BE2C (cell line): ENCODE measurements at regions not wholly inside any gene's neighbourhood (a gene's known extent, or its start where the extent isn't known, plus 50 kb on each side); places are given as distances from the start of the nearest gene placed in this dataset.

Experiments
- DNase-seq: peaks from one replicate; pipeline ENCODE4 v3.0.0-alpha.2; 2020
- H3K27me3 ChIP-seq: fragments of 250-450 bp; sonication (Bioruptor Pico); 2 replicates; pipeline ENCODE4 v1.5.1; 2020; ENCODE audit warnings: mild to moderate bottlenecking
- H3K36me3 ChIP-seq: fragments of 250-450 bp; sonication (Bioruptor Pico); 2 replicates; pipeline ENCODE4 v1.5.1; 2020; ENCODE audit warnings: mild to moderate bottlenecking
- H3K4me1 ChIP-seq: fragments of 250-450 bp; sonication (Bioruptor Pico); 2 replicates; pipeline ENCODE4 v1.5.1; 2020
- H3K4me3 ChIP-seq: 2 replicates; pipeline ENCODE4 v1.5.1; 2011; ENCODE audit warnings: low read depth, low read length
- H3K9me3 ChIP-seq: fragments of 250-450 bp; sonication (Bioruptor Pico); 2 replicates; pipeline ENCODE4 v1.5.1; 2020
- CTCF ChIP-seq: IDR thresholded peaks from 2 replicates; pipeline ENCODE4 v1.5.1; 2012; ENCODE audit warnings: mild to moderate bottlenecking, low read depth, low read length

DNA sequence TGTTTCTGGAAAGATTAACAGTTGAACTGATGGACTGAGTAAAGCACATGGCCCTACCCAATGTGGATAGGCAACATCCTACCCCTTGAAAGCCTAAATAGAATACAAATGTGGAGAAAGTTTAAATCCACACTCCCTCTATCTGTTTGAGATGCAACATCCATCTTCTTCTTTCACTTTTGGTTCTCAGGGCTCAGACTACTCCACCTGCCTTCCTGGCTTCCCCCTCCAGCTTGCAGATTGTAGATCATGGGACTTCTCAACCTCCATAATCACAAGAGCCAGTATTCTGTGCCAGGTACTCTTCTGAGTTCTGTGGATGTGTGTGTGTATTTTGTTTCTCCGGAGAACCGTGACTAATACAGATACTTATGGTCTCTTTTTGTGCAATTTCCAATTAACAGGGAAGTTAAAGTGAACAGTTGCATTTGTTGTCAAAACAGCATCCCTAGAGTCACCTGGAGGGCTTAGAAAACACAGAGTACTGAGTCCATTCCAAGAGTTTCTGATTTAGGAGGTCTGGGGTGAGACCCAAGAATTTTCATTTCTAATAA, 590.3 kb upstream of the MIR17HG start:
- H3K9me3 ChIP-seq = no peaks in the 10 kb centered on the region; the same call in 1 of the 2 replicates
- H3K4me1 ChIP-seq = no peaks in the 10 kb centered on the region
- no peak for DNase-seq
- no peaks in the 10 kb centered on the region for H3K36me3 ChIP-seq
- no peak for TF ChIP-seq CTCF
- H3K4me3 ChIP-seq = no peak overlapping the region
- H3K27me3 ChIP-seq = no peaks in the 10 kb centered on the region

- no peaks in the 10 kb centered on the region for H3K36me3 ChIP-seq
Measured at GRCh38 chr13:90760639-90761038, 586.8 kb upstream of the MIR17HG start.

DNA sequence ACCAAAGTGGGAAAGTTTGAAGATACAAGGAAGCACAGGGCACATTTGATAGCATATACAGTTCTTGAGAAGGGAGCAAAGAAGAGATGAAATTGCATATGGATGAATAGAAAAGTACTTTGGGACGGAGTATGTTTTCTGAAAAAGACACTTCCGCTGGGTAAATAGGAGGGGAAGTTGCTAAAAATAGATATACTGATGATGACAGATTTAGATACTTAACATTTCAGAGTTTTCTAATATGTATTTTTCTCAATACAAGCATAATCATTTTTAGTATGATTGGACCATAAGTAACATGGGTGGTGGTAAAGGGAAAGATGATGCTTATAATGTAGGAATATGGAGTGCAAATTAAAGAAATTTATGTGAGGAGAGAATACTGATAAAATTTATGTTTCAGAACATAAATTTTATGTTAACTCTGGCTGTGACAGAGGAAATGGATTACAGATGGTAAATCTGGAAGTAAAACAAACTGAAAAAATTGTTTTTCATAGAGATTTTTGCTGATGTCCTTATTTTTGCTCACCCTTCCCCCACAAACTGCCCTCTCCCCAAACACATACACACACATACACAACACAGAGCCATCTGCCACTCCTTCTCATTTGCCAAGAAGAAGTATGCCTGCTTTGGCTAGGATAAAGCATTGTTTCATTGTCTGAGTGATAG, 583.9 kb upstream of the MIR17HG start:
- no peak for DNase-seq
- H3K9me3 ChIP-seq = no peaks in the 10 kb centered on the region
- TF ChIP-seq CTCF = no peak
- H3K36me3 ChIP-seq = no peaks in the 10 kb centered on the region
- H3K27me3 ChIP-seq = no peaks in the 10 kb centered on the region
- H3K4me1 ChIP-seq = peaks cover 21% of the 10 kb centered on the region
- H3K4me3 ChIP-seq = no peak overlapping the region

More at GRCh38 chr13:90760639-90761038, 586.8 kb upstream of the MIR17HG start:
- DNase-seq = no peak
- H3K4me1 ChIP-seq = peaks cover 5% of the 10 kb centered on the region
- TF ChIP-seq CTCF = no peak
- no peak overlapping the region for H3K4me3 ChIP-seq
- no peaks in the 10 kb centered on the region for H3K9me3 ChIP-seq
- H3K27me3 ChIP-seq = no peaks in the 10 kb centered on the region

GRCh38 chr13:90766386-90766902, 581.0 kb upstream of the MIR17HG start:
- Histone ChIP-seq H3K4me3 (no peak overlapping the region), H3K36me3 (no peaks in the 10 kb centered on the region), H3K9me3 (no peaks in the 10 kb centered on the region), H3K27me3 (no peaks in the 10 kb centered on the region), H3K4me1 (peaks cover 21% of the 10 kb centered on the region)
- no peak for TF ChIP-seq CTCF
- DNase-seq = no peak

- no peak for TF ChIP-seq CTCF
- DNase-seq = no peak
- no peak overlapping the region for H3K4me3 ChIP-seq
Measured at GRCh38 chr13:90768116-90768515, 579.4 kb upstream of the MIR17HG start.

GRCh38 chr13:90769387-90769786, 578.1 kb upstream of the MIR17HG start:
- DNase-seq = no peak
- no peak for TF ChIP-seq CTCF
- Histone ChIP-seq H3K27me3 (no peaks in the 10 kb centered on the region), H3K9me3 (no peaks in the 10 kb centered on the region), H3K4me1 (peaks cover 21% of the 10 kb centered on the region), H3K4me3 (no peak overlapping the region), H3K36me3 (no peaks in the 10 kb centered on the region)

More at GRCh38 chr13:90768116-90768515, 579.4 kb upstream of the MIR17HG start:
- Histone ChIP-seq H3K9me3 (no peaks in the 10 kb centered on the region), H3K27me3 (no peaks in the 10 kb centered on the region), H3K36me3 (no peaks in the 10 kb centered on the region), H3K4me1 (peaks cover 21% of the 10 kb centered on the region)
